Neural cell (in vitro differentiated cells): ENCODE measurements at regions not wholly inside any gene's neighbourhood (a gene's known extent, or its start where the extent isn't known, plus 50 kb on each side); places are given as distances from the start of the nearest gene placed in this dataset.

Experiments
- H2AFZ ChIP-seq: fragments of 200-600, 300-800 bp; sonication (generic), shearing (Covaris generic); 2 replicates; pipeline ENCODE4 v1.6.0; 2014; ENCODE audit warnings: low read depth, mild to moderate bottlenecking, antibody characterized with exemption, low read length, moderate library complexity
- H3F3A ChIP-seq: fragments of 200-600 bp; shearing (Covaris generic); 2 replicates; pipeline ENCODE4 v1.6.1; 2016; ENCODE audit warnings: mild to moderate bottlenecking, moderate library complexity, mixed read lengths, antibody characterized with exemption, low read length; ENCODE audit not compliant: insufficient read depth, poor library complexity, severe bottlenecking
- H3K27ac ChIP-seq: fragments of 200-600, 300-800 bp; sonication (generic), shearing (Covaris generic); 2 replicates; pipeline ENCODE4 v1.5.1; 2014; ENCODE audit warnings: mild to moderate bottlenecking, low read length, moderate library complexity
- H3K27me3 ChIP-seq: fragments of 300-800, 200-600 bp; sonication (generic), shearing (Covaris generic); 2 replicates; pipeline ENCODE4 v1.6.0; 2014; ENCODE audit warnings: mild to moderate bottlenecking, low read depth, low read length, moderate library complexity; ENCODE audit not compliant: insufficient read depth
- H3K36me3 ChIP-seq: fragments of 300-800, 200-600 bp; sonication (generic), shearing (Covaris generic); 2 replicates; pipeline ENCODE4 v1.5.1; 2014; ENCODE audit warnings: mild to moderate bottlenecking, antibody characterized with exemption, low read length, moderate library complexity; ENCODE audit not compliant: insufficient read depth
- H3K4me2 ChIP-seq: fragments of 300-800, 200-600 bp; sonication (generic), shearing (Covaris generic); 2 replicates; pipeline ENCODE4 v1.6.0; 2014; ENCODE audit warnings: mild to moderate bottlenecking, low read length
- H3K4me3 ChIP-seq: fragments of 300-800, 200-600 bp; sonication (generic), shearing (Covaris generic); 2 replicates; pipeline ENCODE4 v1.5.1; 2014; ENCODE audit warnings: mild to moderate bottlenecking, low read length, moderate library complexity
- H3K79me2 ChIP-seq: fragments of 200-600 bp; shearing (Covaris generic); replicated peaks from 2 replicates; pipeline ENCODE4 v1.6.0; 2014; ENCODE audit warnings: mild to moderate bottlenecking, low read length, moderate library complexity; ENCODE audit not compliant: insufficient read depth
- H3K9ac ChIP-seq: fragments of 300-800, 200-600 bp; sonication (generic), shearing (Covaris generic); 2 replicates; pipeline ENCODE4 v1.6.1; 2016; ENCODE audit warnings: mild to moderate bottlenecking, low read length, mixed read lengths
- H3K9me2 ChIP-seq: fragments of 200-600 bp; shearing (Covaris generic); 2 replicates; pipeline ENCODE4 v1.6.1; 2016; ENCODE audit warnings: mild to moderate bottlenecking, low read length, mixed read lengths; ENCODE audit not compliant: insufficient read depth
- H3K9me3 ChIP-seq: fragments of 200-600, 300-800 bp; sonication (generic), shearing (Covaris generic); 2 replicates; pipeline ENCODE4 v1.6.1; 2016; ENCODE audit warnings: mild to moderate bottlenecking, mixed run types, low read length, moderate library complexity, mixed read lengths
- H4K20me1 ChIP-seq: fragments of 200-600 bp; shearing (Covaris generic); 2 replicates; pipeline ENCODE4 v1.6.1; 2016; ENCODE audit warnings: mild to moderate bottlenecking, mixed run types; ENCODE audit not compliant: insufficient read depth
- CTCF ChIP-seq: fragments of 450-650 bp; IDR thresholded peaks from 2 replicates; pipeline ENCODE4 v1.5.1; 2014; ENCODE audit warnings: antibody characterized with exemption, mild to moderate bottlenecking, moderate library complexity; ENCODE audit not compliant: poor library complexity, severe bottlenecking
- EP300 ChIP-seq: fragments of 450-650 bp; conservative IDR thresholded peaks from 2 replicates; pipeline ENCODE4 v1.6.1; 2014; ENCODE audit warnings: antibody characterized with exemption, mild to moderate bottlenecking, moderate library complexity; ENCODE audit not compliant: poor library complexity, severe bottlenecking
- EZH2 ChIP-seq: fragments of 200-600, 300-800 bp; shearing (Covaris generic), sonication (generic); IDR thresholded peaks from 2 replicates; pipeline ENCODE4 v1.6.1; 2014; ENCODE audit warnings: antibody characterized with exemption, low read length, borderline replicate concordance, mild to moderate bottlenecking; ENCODE audit not compliant: insufficient read depth, poor library complexity, severe bottlenecking
- POLR2AphosphoS5 ChIP-seq: IDR thresholded peaks from 2 replicates; pipeline ENCODE4 v1.6.1; 2012
- RAD21 ChIP-seq: fragments of 450-650 bp; conservative IDR thresholded peaks from 2 replicates; pipeline ENCODE4 v1.6.1; 2014; ENCODE audit warnings: antibody characterized with exemption, mild to moderate bottlenecking, moderate library complexity
- REST ChIP-seq: IDR thresholded peaks from 2 replicates; pipeline ENCODE4 v1.6.1; 2012; ENCODE audit warnings: borderline replicate concordance
- SMC3 ChIP-seq: fragments of 450-650 bp; conservative IDR thresholded peaks from 2 replicates; pipeline ENCODE4 v1.6.1; 2014; ENCODE audit warnings: antibody characterized with exemption, mild to moderate bottlenecking, moderate library complexity; ENCODE audit not compliant: poor library complexity
- TAF1 ChIP-seq: IDR thresholded peaks from 2 replicates; pipeline ENCODE4 v1.6.1; 2012; ENCODE audit warnings: low read depth

GRCh38 chr3:115563984-115564383, 59.3 kb upstream of the GAP43 start:
- Histone ChIP-seq H3K4me3 (no peak overlapping the region), H3K9ac (no peak overlapping the region), H3K4me2 (no peak overlapping the region), H3K27ac (no peak overlapping the region), H4K20me1 (no peaks in the 10 kb centered on the region), H3K9me2 (no peaks in the 10 kb centered on the region), H3K36me3 (no peaks in the 10 kb centered on the region), H3K79me2 (no peaks in the 10 kb centered on the region), H2AFZ (no peak overlapping the region), H3F3A (no peaks in the 10 kb centered on the region), H3K27me3 (no peaks in the 10 kb centered on the region), H3K9me3 (no peaks in the 10 kb centered on the region)
- TF ChIP-seq RAD21 (peak; percentile 12), CTCF (no peak), TAF1 (no peak), EP300 (no peak), SMC3 (no peak), REST (no peak)

GRCh38 chr3:115571413-115571812, 51.9 kb upstream of the GAP43 start:
- H3K4me2 ChIP-seq = no peak overlapping the region

More at GRCh38 chr3:115571413-115571812, 51.9 kb upstream of the GAP43 start:
- H3F3A ChIP-seq = no peaks in the 10 kb centered on the region
- no peak for TF ChIP-seq CTCF
- no peak for TF ChIP-seq POLR2AphosphoS5
- no peak for TF ChIP-seq EZH2
- H3K36me3 ChIP-seq = no peaks in the 10 kb centered on the region
- H3K9me3 ChIP-seq = no peaks in the 10 kb centered on the region
- H3K79me2 ChIP-seq = no peaks in the 10 kb centered on the region
- no peak overlapping the region for H3K27ac ChIP-seq
- no peaks in the 10 kb centered on the region for H3K9me2 ChIP-seq
- H3K4me3 ChIP-seq = no peak overlapping the region
- no peaks in the 10 kb centered on the region for H3K27me3 ChIP-seq
- no peak overlapping the region for H2AFZ ChIP-seq
- H4K20me1 ChIP-seq = no peaks in the 10 kb centered on the region
- H3K9ac ChIP-seq = no peak overlapping the region
